A549 (cell line): ENCODE measurements at regions not wholly inside any gene's neighbourhood (a gene's known extent, or its start where the extent isn't known, plus 50 kb on each side); places are given as distances from the start of the nearest gene placed in this dataset.

Source experiments
- ATAC-seq, 2 experiments: fragments of 200-7000 bp in 1 of 2; fragments of >200 bp in 1 of 2; cut with Nextera tagmentation in 1 of 2; cut with Tn5 transposase in 1 of 2; 3 replicates each; pipeline versions ENCODE4 v1.8.0 to v1.9.1; 2018 to 2020; ENCODE audit warnings: mild to moderate bottlenecking in 1 of 2, moderate library complexity in 1 of 2
- CTCF ChIA-PET: fragments of 300-600 bp; sonication (Branson Sonifier 250); formaldehyde crosslinking; extraction: SDS; loops from one replicate; lab custom pipeline; 2021; ENCODE audit warnings: antibody characterized with exemption, inconsistent platforms; lab: Yijun Ruan, JAX
- POLR2A ChIA-PET: fragments of 350-600 bp; formaldehyde crosslinking; extraction: SDS; loops from one replicate; lab custom pipeline; 2021; ENCODE audit warnings: antibody characterized with exemption, inconsistent platforms; lab: Yijun Ruan, JAX
- DNase-seq, 2 experiments: peaks; one replicate each; pipeline versions ENCODE4 v3.0.0 to v3.0.0-alpha.2; 2011 to 2016; ENCODE audit warnings: low read depth in 1 of 2, low spot score in 1 of 2
- FAIRE-seq: peaks from 2 replicates; lab custom pipeline; 2011; peaks lifted over from hg19 to GRCh38; lab: Jason Lieb, UNC
- H3K27ac ChIP-seq, 2 experiments: fragments of >200 bp; sonication (Bioruptor Twin); formaldehyde crosslinking; 3 replicates each; pipeline ENCODE4 v1.5.1; 2016 to 2017
- H3K4me1 ChIP-seq: fragments of >200 bp; sonication (Bioruptor Twin); formaldehyde crosslinking; 3 replicates; pipeline ENCODE4 v1.6.1; 2016
- H3K4me2 ChIP-seq: fragments of >200 bp; sonication (Bioruptor Twin); formaldehyde crosslinking; 3 replicates; pipeline ENCODE4 v1.6.1; 2016
- H3K4me3 ChIP-seq: fragments of >200 bp; sonication (Bioruptor Twin); formaldehyde crosslinking; 3 replicates; pipeline ENCODE4 v1.5.1; 2016
- H3K9me3 ChIP-seq: fragments of >200 bp; sonication (Bioruptor Twin); formaldehyde crosslinking; 3 replicates; pipeline ENCODE4 v1.6.1; 2016
- ATOH8 ChIP-seq: fragments of 250-450 bp; sonication (Bioruptor Pico); IDR thresholded peaks from 2 replicates; pipeline ENCODE4 v1.5.0; 2020; ENCODE audit warnings: low read depth, mild to moderate bottlenecking, moderate library complexity
- BHLHE40 ChIP-seq: IDR thresholded peaks from 2 replicates; pipeline ENCODE4 v1.6.1; 2012; ENCODE audit warnings: low read depth, low read length, inconsistent platforms
- CBX2 ChIP-seq: fragments of 200-600 bp; sonication (generic); IDR thresholded peaks from 2 replicates; pipeline ENCODE4 v1.6.1; 2016; ENCODE audit warnings: low read depth, mild to moderate bottlenecking, borderline replicate concordance
- CHD2 ChIP-seq: fragments of 150-350 bp; IDR thresholded peaks from 2 replicates; pipeline ENCODE4 v1.6.1; 2014; ENCODE audit warnings: low read length; ENCODE audit not compliant: partially characterized antibody
- CHD4 ChIP-seq: fragments of 200-600 bp; sonication (generic); IDR thresholded peaks from 2 replicates; pipeline ENCODE4 v1.6.1; 2016; ENCODE audit warnings: antibody characterized with exemption, mild to moderate bottlenecking, borderline replicate concordance
- CTCF ChIP-seq: fragments of >200 bp; sonication (Bioruptor Twin); formaldehyde crosslinking; IDR thresholded peaks from 3 replicates; pipeline ENCODE4 v1.5.1; 2016
- E2F6 ChIP-seq: IDR thresholded peaks from 2 replicates; pipeline ENCODE4 v1.6.1; 2012; ENCODE audit warnings: low read depth, borderline replicate concordance
- ELK1 ChIP-seq: fragments of 150-350 bp; IDR thresholded peaks from 2 replicates; pipeline ENCODE4 v1.6.1; 2014; ENCODE audit warnings: low read depth, mild to moderate bottlenecking, low read length
- FOSL2 ChIP-seq, 2 experiments: fragments of 450-650 bp in 1 of 2; fragments of >200 bp in 1 of 2; sonication (Bioruptor Twin) in 1 of 2; formaldehyde crosslinking; IDR thresholded peaks; 2 replicates each; pipeline versions ENCODE4 v1.5.0 to v1.6.1; 2016 to 2020; ENCODE audit warnings: mild to moderate bottlenecking in 1 of 2, moderate library complexity in 1 of 2
- GATA3 ChIP-seq: IDR thresholded peaks from 2 replicates; pipeline ENCODE4 v1.6.1; 2012; ENCODE audit warnings: borderline replicate concordance
- HES2 ChIP-seq: fragments of >200 bp; sonication (Bioruptor Twin); formaldehyde crosslinking; IDR thresholded peaks from 2 replicates; pipeline ENCODE4 v1.6.1; 2016
- HMGXB4 ChIP-seq: fragments of 250-450 bp; sonication (Bioruptor Pico); IDR thresholded peaks from 2 replicates; pipeline ENCODE4 v1.5.0; 2021; ENCODE audit warnings: mild to moderate bottlenecking, moderate library complexity, borderline replicate concordance
- HOXA7 ChIP-seq: fragments of 250-450 bp; sonication (Bioruptor Pico); IDR thresholded peaks from 2 replicates; pipeline ENCODE4 v1.5.0; 2020; ENCODE audit warnings: mild to moderate bottlenecking, moderate library complexity
- HOXB13 ChIP-seq: fragments of 250-450 bp; sonication (Bioruptor Pico); IDR thresholded peaks from 2 replicates; pipeline ENCODE4 v1.5.0; 2020; ENCODE audit warnings: low read depth, mild to moderate bottlenecking, moderate library complexity
- JUNB ChIP-seq: fragments of >200 bp; sonication (Bioruptor Twin); formaldehyde crosslinking; IDR thresholded peaks from 2 replicates; pipeline ENCODE4 v1.6.1; 2016
- MAX ChIP-seq: IDR thresholded peaks from 2 replicates; pipeline ENCODE4 v1.6.1; 2012
- MYC ChIP-seq: IDR thresholded peaks from 2 replicates; pipeline ENCODE4 v1.6.1; 2012; ENCODE audit warnings: mild to moderate bottlenecking, inconsistent platforms, low read length, improper control_type of control experiment, borderline replicate concordance
- NFE2L2 ChIP-seq: fragments of 150-350 bp; conservative IDR thresholded peaks from 2 replicates; pipeline ENCODE4 v1.6.1; 2014; ENCODE audit warnings: low read length
- NR3C1 ChIP-seq: fragments of >200 bp; sonication (Bioruptor Twin); formaldehyde crosslinking; IDR thresholded peaks from 3 replicates; pipeline ENCODE4 v1.6.1; 2017
- PBX3 ChIP-seq: IDR thresholded peaks from 2 replicates; pipeline ENCODE4 v1.6.1; 2012
- PHF8 ChIP-seq: fragments of 200-600 bp; sonication (generic); IDR thresholded peaks from 2 replicates; pipeline ENCODE4 v1.6.1; 2016; ENCODE audit warnings: low read depth, mild to moderate bottlenecking, antibody characterized with exemption, moderate library complexity, borderline replicate concordance
- RARB ChIP-seq: fragments of 250-450 bp; sonication (Bioruptor Pico); IDR thresholded peaks from 2 replicates; pipeline ENCODE4 v1.8.0; 2021; ENCODE audit warnings: mild to moderate bottlenecking, moderate library complexity
- TFCP2L1 ChIP-seq: fragments of 250-450 bp; sonication (Bioruptor Pico); IDR thresholded peaks from 2 replicates; pipeline ENCODE4 v1.5.0; 2021; ENCODE audit warnings: mild to moderate bottlenecking
- ZC3H11A ChIP-seq: fragments of 450-650 bp; IDR thresholded peaks from 2 replicates; pipeline ENCODE4 v1.6.1; 2014; ENCODE audit warnings: antibody characterized with exemption, mild to moderate bottlenecking
- ZFP36 ChIP-seq: fragments of 450-650 bp; IDR thresholded peaks from 2 replicates; pipeline ENCODE4 v1.6.1; 2014; ENCODE audit warnings: borderline replicate concordance; ENCODE audit not compliant: partially characterized antibody
- ZSCAN20 ChIP-seq: fragments of 250-450 bp; sonication (Bioruptor Pico); IDR thresholded peaks from 2 replicates; pipeline ENCODE4 v1.8.0; 2022; ENCODE audit warnings: mild to moderate bottlenecking, moderate library complexity
- WGBS: methylation state at CpG from one replicate; pipeline ENCODE4 v1.1.6; 2017; ENCODE audit errors: missing lambda C conversion rate; 5-methylcytosine and 5-hydroxymethylcytosine counted together

GRCh38 chr17:5825717-5826330 lies 241.5 kb upstream of the NLRP1 start:
- Histone ChIP-seq H3K4me2 (peak overlapping the region; percentile 30), H3K27ac (peak overlapping the region; percentile 16 to 60; a peak in 3 of 6 replicates), H3K4me3 (no peak overlapping the region), H3K4me1 (peaks cover 31% of the 10 kb centered on the region), H3K9me3 (peaks cover 14% of the 10 kb centered on the region)
- ATAC-seq = peak; percentile 48 to 65; a peak in 3 of 6 replicates
- WGBS = 33% methylated on average over 11 of the region's 11 CpGs
- ChIA-PET CTCF (interaction anchor here (0.6 to 1.1 kb wide), 4 partner anchors 17 to 243 kb away, joined by 3 to 5 read pairs (median 4); no protein-coding TSS in a partner anchor), POLR2A (no interaction called here)
- DNase-seq = no peak
- TF ChIP-seq RARB (CRISPR knock-in tag) = no peak
- TF ChIP-seq PBX3 = no peak
- no peak for TF ChIP-seq ELK1
- TF ChIP-seq CTCF = no peak
- TF ChIP-seq ZC3H11A = no peak
- no peak for TF ChIP-seq NFE2L2
- TF ChIP-seq BHLHE40 = no peak
- no peak for TF ChIP-seq ZFP36
- no peak for TF ChIP-seq NR3C1
- no peak for TF ChIP-seq HES2
- no peak for TF ChIP-seq PHF8
- TF ChIP-seq MAX = no peak
- no peak for TF ChIP-seq HMGXB4 (CRISPR knock-in tag)
- no peak for TF ChIP-seq CHD2
- no peak for TF ChIP-seq CBX2
- no peak for TF ChIP-seq ZSCAN20 (CRISPR knock-in tag)
- TF ChIP-seq, all 56 proteins: peak for 0
- FAIRE-seq = no peak

- ATAC-seq = peak in 1 of 2 experiments; percentile 74; a peak in 3 of 6 replicates
- WGBS = 3% methylated on average over 2 of the region's 2 CpGs
- no peak for TF ChIP-seq CHD4
- no peak for TF ChIP-seq TFCP2L1 (CRISPR knock-in tag)
- no peak for TF ChIP-seq FOSL2 (IDR thresholded peaks at IDR 0.05)
- peak; percentile 48 for TF ChIP-seq FOSL2 (CRISPR knock-in tag; IDR thresholded peaks at IDR 0.05)
- TF ChIP-seq MYC = no peak
- TF ChIP-seq ATOH8 (CRISPR knock-in tag) = no peak
- peak; percentile 81; the same call in 1 of the 2 replicates for TF ChIP-seq GATA3
- 0 out of 2 replicates have a peak, but pooled peaks have one; percentile 31 for TF ChIP-seq JUNB
- TF ChIP-seq ZSCAN20 (CRISPR knock-in tag) = no peak
- no peak for TF ChIP-seq HOXA7 (CRISPR knock-in tag)
- TF ChIP-seq ELK1 = no peak
- TF ChIP-seq E2F6 = no peak
- TF ChIP-seq PHF8 = no peak
- no peak for TF ChIP-seq BHLHE40
- no peak for TF ChIP-seq HOXB13 (CRISPR knock-in tag)
- POLR2A ChIA-PET = no interaction called here
- DNase-seq = peak in 1 of 2 experiments; percentile 47
- peaks cover 14% of the 10 kb centered on the region for H3K9me3 ChIP-seq
- CTCF ChIA-PET = interaction anchor here (0.6 to 1.1 kb wide), 2 partner anchors 18 to 257 kb away, joined by 3 read pairs; no protein-coding TSS in a partner anchor
- H3K27ac ChIP-seq = peak overlapping the region in 1 of 2 experiments; percentile 60; a peak in 2 of 6 replicates
- H3K4me1 ChIP-seq = peaks cover 25% of the 10 kb centered on the region
- H3K4me3 ChIP-seq = no peak overlapping the region
- peak overlapping the region; percentile 30 for H3K4me2 ChIP-seq
- FAIRE-seq = peak; percentile 92
These were observed 242.1 kb upstream of the NLRP1 start for GRCh38 chr17:5826384-5826783.
